H1 (cell line): ENCODE measurements at regions not wholly inside any gene's neighbourhood (a gene's known extent, or its start where the extent isn't known, plus 50 kb on each side); places are given as distances from the start of the nearest gene placed in this dataset.

Source experiments
- CBX8 ChIP-seq: fragments of 300-800, 300-1000 bp; sonication (generic); IDR thresholded peaks from 2 replicates; pipeline ENCODE4 v1.7.1; 2016; ENCODE audit warnings: low read depth, low read length, borderline replicate concordance
- CREB1 ChIP-seq: IDR thresholded peaks from 2 replicates; pipeline ENCODE4 v1.6.1; 2012; ENCODE audit warnings: inconsistent platforms
- CTCF ChIP-seq, 3 experiments: IDR thresholded peaks; 1 replicate in 2 of 3; 2 replicates in 1 of 3; pipeline versions ENCODE4 v1.5.1 to v1.6.1; 2011; ENCODE audit warnings: low read length in 3 of 3, mild to moderate bottlenecking in 3 of 3, inconsistent platforms in 2 of 3, low read depth in 1 of 3, moderate library complexity in 1 of 3; ENCODE audit not compliant: insufficient read depth in 1 of 3; ENCODE audit errors: control extremely low read depth in 1 of 3
- HDAC2 ChIP-seq, 2 experiments: fragments of 300-600 bp in 1 of 2; sonication (generic) in 1 of 2; IDR thresholded peaks; 2 replicates each; pipeline ENCODE4 v1.6.1; 2011 to 2012; ENCODE audit warnings: low read depth in 2 of 2, low read length in 2 of 2, mild to moderate bottlenecking in 2 of 2, moderate library complexity in 2 of 2, borderline replicate concordance in 1 of 2, inconsistent platforms in 1 of 2
- POLR2AphosphoS5 ChIP-seq: IDR thresholded peaks from 2 replicates; pipeline ENCODE4 v1.6.1; 2011; ENCODE audit warnings: low read depth, low read length

- no peak for TF ChIP-seq CBX8
- no peak for TF ChIP-seq CREB1
- TF ChIP-seq HDAC2 (IDR thresholded peaks at IDR 0.05; ENCODE audit: borderline replicate concordance in 1 of 2, low read depth in 2 of 2, low read length in 2 of 2) = no peak
- no peak for TF ChIP-seq POLR2AphosphoS5
- TF ChIP-seq CTCF (IDR thresholded peaks at IDR 0.05; ENCODE audit: control extremely low read depth in 1 of 3, insufficient read depth in 1 of 3, low read depth in 1 of 3, low read length in 3 of 3) = no peak
Observed at GRCh38 chr5:135279328-135279727, 119.7 kb downstream of the MACROH2A1 start.
